A673 (cell line): ENCODE measurements at regions not wholly inside any gene's neighbourhood (a gene's known extent, or its start where the extent isn't known, plus 50 kb on each side); places are given as distances from the start of the nearest gene placed in this dataset.

Experiments
- BruUV-seq: library from RNA; stranded (reverse); fragments of 400-500 nt; replicated peaks from 2 replicates; lab custom pipeline; 2021; lab: Mats Ljungman, UMichigan
- CTCF ChIA-PET: fragments of 300-600 bp; sonication (Branson Sonifier 250); formaldehyde crosslinking; loops from one replicate; lab custom pipeline; 2022; ENCODE audit warnings: antibody characterized with exemption; lab: Charles Lee
- POLR2A ChIA-PET: fragments of 300-600 bp; sonication (Branson Sonifier 250); formaldehyde crosslinking; loops from one replicate; lab custom pipeline; 2022; ENCODE audit warnings: antibody characterized with exemption; ENCODE audit not compliant: low non-redundant PET; lab: Charles Lee
- DNase-seq: peaks from one replicate; pipeline ENCODE4 v3.0.0-alpha.2; 2015; ENCODE audit warnings: low spot score
- H3K27ac ChIP-seq: fragments of 200-600 bp; sonication (generic); 2 replicates; pipeline ENCODE4 v1.5.1; 2016; ENCODE audit warnings: mixed run types, low read depth, mild to moderate bottlenecking, mixed read lengths, antibody characterized with exemption, low read length; ENCODE audit not compliant: poor library complexity, severe bottlenecking
- H3K27me3 ChIP-seq: fragments of 200-600 bp; sonication (generic); replicated peaks from 2 replicates; pipeline ENCODE4 v1.6.1; 2017; ENCODE audit warnings: mixed run types, low read depth, mild to moderate bottlenecking, mixed read lengths, antibody characterized with exemption, low read length; ENCODE audit not compliant: insufficient read depth, poor library complexity
- H3K36me3 ChIP-seq: fragments of 200-600 bp; sonication (generic); 2 replicates; pipeline ENCODE4 v1.6.1; 2016; ENCODE audit warnings: mixed run types, mild to moderate bottlenecking, mixed read lengths, antibody characterized with exemption, low read length; ENCODE audit not compliant: insufficient read depth, poor library complexity, severe bottlenecking
- H3K4me1 ChIP-seq: fragments of 200-600 bp; sonication (generic); 2 replicates; pipeline ENCODE4 v1.6.1; 2017; ENCODE audit warnings: mixed run types, mild to moderate bottlenecking, mixed read lengths, antibody characterized with exemption, low read length; ENCODE audit not compliant: insufficient read depth, poor library complexity, severe bottlenecking
- H3K4me3 ChIP-seq: fragments of 200-600 bp; sonication (generic); 2 replicates; pipeline ENCODE4 v1.5.1; 2016; ENCODE audit warnings: low read depth, mixed run types, mild to moderate bottlenecking, mixed read lengths, low read length; ENCODE audit not compliant: poor library complexity, severe bottlenecking
- H3K9me3 ChIP-seq: fragments of 200-600 bp; sonication (generic); 2 replicates; pipeline ENCODE4 v1.6.1; 2016; ENCODE audit warnings: mixed run types, low read depth, mild to moderate bottlenecking, mixed read lengths, antibody characterized with exemption, low read length; ENCODE audit not compliant: poor library complexity, severe bottlenecking
- EZH2 ChIP-seq: fragments of 200-600 bp; sonication (generic); IDR thresholded peaks from 2 replicates; pipeline ENCODE4 v1.6.1; 2017; ENCODE audit warnings: borderline replicate concordance, low read depth, mild to moderate bottlenecking, mixed read lengths, antibody characterized with exemption, low read length; ENCODE audit not compliant: poor library complexity, severe bottlenecking
- intact Hi-C: fragments of 100-400 bp; cut with micrococcal nuclease; formaldehyde crosslinking; loops from one replicate; pipeline ENCODE4 v1.10.0; 2022; ENCODE audit not compliant: unreplicated experiment
- TF ChIP-seq, protein P1 (sequence below): fragments of 300-800, 200-600 bp; sonication (generic); conservative IDR thresholded peaks from 2 replicates; pipeline ENCODE4 v1.5.1; 2017; ENCODE audit warnings: low read depth, mild to moderate bottlenecking, antibody characterized with exemption, low read length, moderate library complexity, mixed read lengths

DNA sequence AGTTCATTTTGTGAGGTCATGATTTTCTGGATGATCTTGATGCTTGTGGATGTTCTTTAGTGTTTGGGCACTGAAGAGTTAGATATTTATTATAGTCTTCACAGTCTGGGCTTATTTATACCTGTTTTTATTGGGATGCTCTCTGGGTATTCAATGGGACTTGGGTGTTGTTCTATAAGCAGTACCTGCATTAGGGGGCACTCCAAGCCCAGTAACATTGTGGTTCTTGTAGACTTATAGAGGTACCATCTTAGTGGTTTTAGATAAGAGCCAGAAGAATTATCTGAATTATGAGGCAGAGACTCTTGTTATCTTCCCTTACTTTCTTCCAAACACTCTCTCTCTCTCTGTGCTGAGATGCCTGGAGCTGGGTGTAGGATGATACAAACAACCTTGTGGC, 470.0 kb downstream of the PIK3C3 start:
- CTCF ChIA-PET, result no interaction called here

DNA sequence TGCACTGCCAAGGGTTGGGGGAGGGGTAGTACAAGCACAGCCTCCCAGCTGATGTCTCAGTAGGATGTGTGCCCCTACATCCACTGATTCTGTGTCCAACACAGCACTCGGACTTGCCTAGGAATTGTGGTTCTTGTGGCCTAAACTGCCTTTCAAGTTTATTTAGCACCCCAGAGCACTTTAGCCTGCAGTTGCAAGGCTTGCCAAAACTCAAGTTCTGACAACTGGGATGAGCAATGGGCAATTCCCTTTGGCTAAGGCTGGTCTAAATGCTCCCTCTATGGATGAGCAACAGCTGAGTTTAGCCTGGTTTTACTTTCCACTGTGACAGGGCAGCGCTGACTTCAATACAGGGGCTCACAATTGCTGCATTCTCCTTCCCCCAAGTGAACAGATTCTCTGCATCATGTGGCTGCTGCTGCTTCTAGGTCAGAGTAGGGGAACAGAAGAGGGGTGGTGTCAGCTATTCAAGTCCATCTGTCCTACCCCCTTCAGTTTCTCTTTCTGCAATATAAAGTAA, 471.5 kb downstream of the PIK3C3 start:
- H3K36me3 ChIP-seq, result no peaks in the 10 kb centered on the region
- ChIA-PET CTCF (no interaction called here), POLR2A (no interaction called here)
- H3K4me3 ChIP-seq, result no peak overlapping the region
- H3K4me1 ChIP-seq, result no peaks in the 10 kb centered on the region
- intact Hi-C loops, result no loop called here
- no peaks in the 10 kb centered on the region for H3K27me3 ChIP-seq
- DNase-seq, result no peak
- no peaks in the 10 kb centered on the region for H3K9me3 ChIP-seq
- TF ChIP-seq EZH2, result no peak
- TF ChIP-seq, protein P1, sequence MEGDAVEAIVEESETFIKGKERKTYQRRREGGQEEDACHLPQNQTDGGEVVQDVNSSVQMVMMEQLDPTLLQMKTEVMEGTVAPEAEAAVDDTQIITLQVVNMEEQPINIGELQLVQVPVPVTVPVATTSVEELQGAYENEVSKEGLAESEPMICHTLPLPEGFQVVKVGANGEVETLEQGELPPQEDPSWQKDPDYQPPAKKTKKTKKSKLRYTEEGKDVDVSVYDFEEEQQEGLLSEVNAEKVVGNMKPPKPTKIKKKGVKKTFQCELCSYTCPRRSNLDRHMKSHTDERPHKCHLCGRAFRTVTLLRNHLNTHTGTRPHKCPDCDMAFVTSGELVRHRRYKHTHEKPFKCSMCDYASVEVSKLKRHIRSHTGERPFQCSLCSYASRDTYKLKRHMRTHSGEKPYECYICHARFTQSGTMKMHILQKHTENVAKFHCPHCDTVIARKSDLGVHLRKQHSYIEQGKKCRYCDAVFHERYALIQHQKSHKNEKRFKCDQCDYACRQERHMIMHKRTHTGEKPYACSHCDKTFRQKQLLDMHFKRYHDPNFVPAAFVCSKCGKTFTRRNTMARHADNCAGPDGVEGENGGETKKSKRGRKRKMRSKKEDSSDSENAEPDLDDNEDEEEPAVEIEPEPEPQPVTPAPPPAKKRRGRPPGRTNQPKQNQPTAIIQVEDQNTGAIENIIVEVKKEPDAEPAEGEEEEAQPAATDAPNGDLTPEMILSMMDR, result no peak
- BruUV-seq, result no TSS peak
- H3K27ac ChIP-seq, result no peak overlapping the region

More for the DNA sequence above, 470.0 kb downstream of the PIK3C3 start:
- Histone ChIP-seq H3K36me3 (no peaks in the 10 kb centered on the region), H3K27me3 (no peaks in the 10 kb centered on the region), H3K4me1 (no peaks in the 10 kb centered on the region), H3K27ac (no peak overlapping the region), H3K9me3 (no peaks in the 10 kb centered on the region), H3K4me3 (no peak overlapping the region)
- no peak for TF ChIP-seq EZH2
- TF ChIP-seq, protein P1, result 0 out of 2 replicates have a peak, but pooled peaks have one; percentile 9
- POLR2A ChIA-PET, result no interaction called here
- intact Hi-C loops, result no loop called here
- BruUV-seq, result no TSS peak
- DNase-seq, result no peak

- DNase-seq, result no peak
- TF ChIP-seq EZH2, result no peak
- TF ChIP-seq, protein P1, result no peak
- ChIA-PET POLR2A (no interaction called here), CTCF (no interaction called here)
- H3K4me3 ChIP-seq, result no peak overlapping the region
- H3K9me3 ChIP-seq, result no peaks in the 10 kb centered on the region
- H3K4me1 ChIP-seq, result no peaks in the 10 kb centered on the region
- H3K27me3 ChIP-seq, result no peaks in the 10 kb centered on the region
- no TSS peak for BruUV-seq
- no peak overlapping the region for H3K27ac ChIP-seq
- no peaks in the 10 kb centered on the region for H3K36me3 ChIP-seq
- intact Hi-C loops, result no loop called here
Measured at GRCh38 chr18:42429196-42429595, 474.2 kb downstream of the PIK3C3 start.
